K562 (cell line): ENCODE measurements at regions not wholly inside any gene's neighbourhood (a gene's known extent, or its start where the extent isn't known, plus 50 kb on each side); places are given as distances from the start of the nearest gene placed in this dataset.

ENCODE experiments used
- ARID1B ChIP-seq: fragments of 450-650 bp; IDR thresholded peaks from 2 replicates; pipeline ENCODE4 v1.6.1; 2016; ENCODE audit warnings: antibody characterized with exemption, mild to moderate bottlenecking, inconsistent platforms
- ATF7 ChIP-seq: fragments of 450-650 bp; IDR thresholded peaks from 2 replicates; pipeline ENCODE4 v1.7.1; 2014; ENCODE audit warnings: mild to moderate bottlenecking, moderate library complexity
- BRD9 ChIP-seq: fragments of 450-650 bp; IDR thresholded peaks from 2 replicates; pipeline ENCODE4 v1.6.1; 2018; ENCODE audit warnings: low read depth; ENCODE audit not compliant: partially characterized antibody
- CBX2 ChIP-seq: fragments of 200-600 bp; sonication (generic); IDR thresholded peaks from one replicate; pipeline ENCODE4 v1.6.1; 2012; ENCODE audit warnings: mild to moderate bottlenecking, low read length, inconsistent platforms; ENCODE audit not compliant: insufficient read depth, poor library complexity, severe bottlenecking
- EWSR1 ChIP-seq: fragments of 450-650 bp; IDR thresholded peaks from 2 replicates; pipeline ENCODE4 v1.6.1; 2018; ENCODE audit warnings: borderline replicate concordance, mild to moderate bottlenecking, low read depth, moderate library complexity; ENCODE audit not compliant: partially characterized antibody
- FOXK1 ChIP-seq: sonication (generic); formaldehyde crosslinking; IDR thresholded peaks from 2 replicates; pipeline ENCODE4 v1.8.0; 2022; ENCODE audit warnings: missing genetic modification reagents, mild to moderate bottlenecking, borderline replicate concordance
- GABPB2 ChIP-seq: fragments of 250-450 bp; sonication (Bioruptor Pico); conservative IDR thresholded peaks from 2 replicates; pipeline ENCODE4 v1.5.1; 2021; ENCODE audit warnings: mild to moderate bottlenecking
- KDM5B ChIP-seq: fragments of 200-600 bp; sonication (generic); IDR thresholded peaks from 2 replicates; pipeline ENCODE4 v1.6.1; 2012; ENCODE audit warnings: low read depth, mild to moderate bottlenecking, moderate library complexity, low read length, control low read depth, inconsistent platforms; ENCODE audit not compliant: insufficient replicate concordance
- KLF13 ChIP-seq: fragments of 450-650 bp; IDR thresholded peaks from 2 replicates; pipeline ENCODE4 v1.6.1; 2016; ENCODE audit warnings: missing genetic modification characterization, low read depth, mild to moderate bottlenecking, missing compliant biosample characterization, moderate library complexity, borderline replicate concordance
- NFYB ChIP-seq: IDR thresholded peaks from 2 replicates; pipeline ENCODE4 v1.6.1; 2011; ENCODE audit warnings: mild to moderate bottlenecking, moderate library complexity; ENCODE audit not compliant: insufficient read length; ENCODE audit errors: extremely low read depth
- PHTF2 ChIP-seq: fragments of 250-450 bp; sonication (Bioruptor Pico); IDR thresholded peaks from 2 replicates; pipeline ENCODE4 v1.5.0; 2021; ENCODE audit warnings: mild to moderate bottlenecking
- PML ChIP-seq: IDR thresholded peaks from 2 replicates; pipeline ENCODE4 v1.6.1; 2012; ENCODE audit warnings: low read length, inconsistent platforms
- POLR2B ChIP-seq: fragments of 450-650 bp; IDR thresholded peaks from 2 replicates; pipeline ENCODE4 v1.6.1; 2018; ENCODE audit warnings: low read depth; ENCODE audit not compliant: partially characterized antibody
- RB1 ChIP-seq: fragments of 450-650 bp; IDR thresholded peaks from 2 replicates; pipeline ENCODE4 v1.6.1; 2017; ENCODE audit warnings: low read depth, mild to moderate bottlenecking
- TEAD4 ChIP-seq, 2 experiments: sonication (generic) in 1 of 2; formaldehyde crosslinking in 1 of 2; IDR thresholded peaks; 2 replicates each; pipeline versions ENCODE4 v1.6.1 to v1.8.0; 2012 to 2022; ENCODE audit warnings: borderline replicate concordance in 1 of 2, inconsistent platforms in 1 of 2, low read length in 1 of 2, mild to moderate bottlenecking in 1 of 2, missing genetic modification reagents in 1 of 2
- ZNF12 ChIP-seq: sonication (generic); formaldehyde crosslinking; IDR thresholded peaks from 2 replicates; pipeline ENCODE4 v1.4.0; 2020; ENCODE audit warnings: mild to moderate bottlenecking, missing genetic modification reagents
- ZNF140 ChIP-seq: fragments of 250-450 bp; sonication (Bioruptor Pico); IDR thresholded peaks from 2 replicates; pipeline ENCODE4 v1.8.0; 2021; ENCODE audit warnings: moderate library complexity, mild to moderate bottlenecking, inconsistent platforms
- ZNF77 ChIP-seq: fragments of 250-450 bp; sonication (Bioruptor Pico); IDR thresholded peaks from 2 replicates; pipeline ENCODE4 v1.5.0; 2020
- ZNF830 ChIP-seq: fragments of 250-450 bp; sonication (Bioruptor Pico); IDR thresholded peaks from 2 replicates; pipeline ENCODE4 v1.5.0; 2021; ENCODE audit warnings: mild to moderate bottlenecking
- TF ChIP-seq, protein P1 (sequence below): sonication (generic); IDR thresholded peaks from 2 replicates; pipeline ENCODE4 v1.6.1; 2016
- TF ChIP-seq, protein P2 (sequence below): sonication (generic); formaldehyde crosslinking; IDR thresholded peaks from 2 replicates; pipeline ENCODE4 v1.8.0; 2023; ENCODE audit warnings: mild to moderate bottlenecking, missing genetic modification reagents
- TF ChIP-seq, protein P3 (sequence below): fragments of 450-650 bp; IDR thresholded peaks from 2 replicates; pipeline ENCODE4 v1.6.1; 2017; ENCODE audit warnings: antibody characterized with exemption, mild to moderate bottlenecking

DNA sequence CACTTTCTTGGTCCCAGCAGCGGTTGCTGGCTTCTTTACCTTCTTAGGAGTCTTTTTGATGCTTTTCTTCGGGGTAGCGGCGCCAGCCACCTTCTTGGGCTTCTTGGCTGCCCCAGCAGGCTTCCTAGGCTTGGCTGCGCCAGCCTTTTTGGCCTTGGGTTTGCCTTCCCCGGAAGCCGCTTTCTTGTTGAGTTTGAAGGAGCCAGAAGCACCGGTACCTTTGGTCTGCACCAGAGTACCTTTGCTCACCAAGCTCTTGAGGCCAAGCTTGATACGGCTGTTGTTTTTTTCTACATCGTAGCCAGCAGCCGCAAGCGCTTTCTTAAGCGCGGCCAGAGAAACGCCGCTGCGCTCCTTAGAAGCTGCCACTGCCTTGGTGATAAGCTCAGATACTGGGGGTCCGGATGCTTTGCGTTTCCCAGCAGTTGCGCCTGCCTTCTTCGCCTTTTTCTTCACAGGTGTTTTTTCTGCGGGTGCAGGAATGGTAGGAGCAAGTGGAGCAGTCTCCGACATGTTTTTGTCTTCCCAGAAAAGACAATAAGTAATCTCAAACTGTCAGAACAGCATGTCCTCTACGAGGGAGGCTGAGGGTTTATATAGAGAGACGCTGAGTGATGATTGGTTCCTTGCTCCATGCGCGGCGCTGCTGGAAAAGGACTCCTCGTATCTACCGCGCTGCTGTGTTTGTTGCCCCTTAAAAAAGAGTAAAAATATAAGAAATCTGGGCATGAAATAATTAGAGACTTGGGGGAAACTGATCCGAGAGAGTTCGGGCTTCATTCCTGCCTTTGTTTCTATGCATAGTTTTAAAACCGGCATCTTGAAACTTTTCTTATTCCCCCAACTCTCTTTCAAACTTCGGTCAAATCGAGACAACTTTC, 130.3 kb upstream of the BTN3A2 start (continued):
- TF ChIP-seq ARID1B (peak; percentile 53; the same call in 1 of the 2 replicates), RB1 (peak; percentile 29; the same call in 1 of the 2 replicates), BRD9 (no peak), ZNF830 (CRISPR knock-in tag) (no peak), NFYB (peak; percentile 71), ZNF77 (CRISPR knock-in tag) (no peak), FOXK1 (CRISPR knock-in tag) (peak; percentile 64; the same call in 1 of the 2 replicates), PHTF2 (no peak), CBX2 (no peak), GABPB2 (CRISPR knock-in tag) (no peak), POLR2B (peak; percentile 88), TEAD4 (IDR thresholded peaks at IDR 0.05; ENCODE audit: low read length) (peak; percentile 33), TEAD4 (CRISPR knock-in tag; IDR thresholded peaks at IDR 0.05; ENCODE audit: borderline replicate concordance) (no peak), PML (peak; percentile 94), KLF13 (tag) (no peak), ATF7 (peak; percentile 6; the same call in 1 of the 2 replicates), ZNF140 (CRISPR knock-in tag) (no peak), ZNF12 (CRISPR knock-in tag) (0 out of 2 replicates have a peak, but pooled peaks have one; percentile 62), EWSR1 (no peak), KDM5B (peak; percentile 79)
- TF ChIP-seq, protein P1, sequence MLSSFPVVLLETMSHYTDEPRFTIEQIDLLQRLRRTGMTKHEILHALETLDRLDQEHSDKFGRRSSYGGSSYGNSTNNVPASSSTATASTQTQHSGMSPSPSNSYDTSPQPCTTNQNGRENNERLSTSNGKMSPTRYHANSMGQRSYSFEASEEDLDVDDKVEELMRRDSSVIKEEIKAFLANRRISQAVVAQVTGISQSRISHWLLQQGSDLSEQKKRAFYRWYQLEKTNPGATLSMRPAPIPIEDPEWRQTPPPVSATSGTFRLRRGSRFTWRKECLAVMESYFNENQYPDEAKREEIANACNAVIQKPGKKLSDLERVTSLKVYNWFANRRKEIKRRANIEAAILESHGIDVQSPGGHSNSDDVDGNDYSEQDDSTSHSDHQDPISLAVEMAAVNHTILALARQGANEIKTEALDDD: peak; percentile 47; the same call in 1 of the 2 replicates
- TF ChIP-seq, protein P2, sequence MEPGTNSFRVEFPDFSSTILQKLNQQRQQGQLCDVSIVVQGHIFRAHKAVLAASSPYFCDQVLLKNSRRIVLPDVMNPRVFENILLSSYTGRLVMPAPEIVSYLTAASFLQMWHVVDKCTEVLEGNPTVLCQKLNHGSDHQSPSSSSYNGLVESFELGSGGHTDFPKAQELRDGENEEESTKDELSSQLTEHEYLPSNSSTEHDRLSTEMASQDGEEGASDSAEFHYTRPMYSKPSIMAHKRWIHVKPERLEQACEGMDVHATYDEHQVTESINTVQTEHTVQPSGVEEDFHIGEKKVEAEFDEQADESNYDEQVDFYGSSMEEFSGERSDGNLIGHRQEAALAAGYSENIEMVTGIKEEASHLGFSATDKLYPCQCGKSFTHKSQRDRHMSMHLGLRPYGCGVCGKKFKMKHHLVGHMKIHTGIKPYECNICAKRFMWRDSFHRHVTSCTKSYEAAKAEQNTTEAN (CRISPR knock-in tag): peak; percentile 31; the same call in 1 of the 2 replicates
- TF ChIP-seq, protein P3, sequence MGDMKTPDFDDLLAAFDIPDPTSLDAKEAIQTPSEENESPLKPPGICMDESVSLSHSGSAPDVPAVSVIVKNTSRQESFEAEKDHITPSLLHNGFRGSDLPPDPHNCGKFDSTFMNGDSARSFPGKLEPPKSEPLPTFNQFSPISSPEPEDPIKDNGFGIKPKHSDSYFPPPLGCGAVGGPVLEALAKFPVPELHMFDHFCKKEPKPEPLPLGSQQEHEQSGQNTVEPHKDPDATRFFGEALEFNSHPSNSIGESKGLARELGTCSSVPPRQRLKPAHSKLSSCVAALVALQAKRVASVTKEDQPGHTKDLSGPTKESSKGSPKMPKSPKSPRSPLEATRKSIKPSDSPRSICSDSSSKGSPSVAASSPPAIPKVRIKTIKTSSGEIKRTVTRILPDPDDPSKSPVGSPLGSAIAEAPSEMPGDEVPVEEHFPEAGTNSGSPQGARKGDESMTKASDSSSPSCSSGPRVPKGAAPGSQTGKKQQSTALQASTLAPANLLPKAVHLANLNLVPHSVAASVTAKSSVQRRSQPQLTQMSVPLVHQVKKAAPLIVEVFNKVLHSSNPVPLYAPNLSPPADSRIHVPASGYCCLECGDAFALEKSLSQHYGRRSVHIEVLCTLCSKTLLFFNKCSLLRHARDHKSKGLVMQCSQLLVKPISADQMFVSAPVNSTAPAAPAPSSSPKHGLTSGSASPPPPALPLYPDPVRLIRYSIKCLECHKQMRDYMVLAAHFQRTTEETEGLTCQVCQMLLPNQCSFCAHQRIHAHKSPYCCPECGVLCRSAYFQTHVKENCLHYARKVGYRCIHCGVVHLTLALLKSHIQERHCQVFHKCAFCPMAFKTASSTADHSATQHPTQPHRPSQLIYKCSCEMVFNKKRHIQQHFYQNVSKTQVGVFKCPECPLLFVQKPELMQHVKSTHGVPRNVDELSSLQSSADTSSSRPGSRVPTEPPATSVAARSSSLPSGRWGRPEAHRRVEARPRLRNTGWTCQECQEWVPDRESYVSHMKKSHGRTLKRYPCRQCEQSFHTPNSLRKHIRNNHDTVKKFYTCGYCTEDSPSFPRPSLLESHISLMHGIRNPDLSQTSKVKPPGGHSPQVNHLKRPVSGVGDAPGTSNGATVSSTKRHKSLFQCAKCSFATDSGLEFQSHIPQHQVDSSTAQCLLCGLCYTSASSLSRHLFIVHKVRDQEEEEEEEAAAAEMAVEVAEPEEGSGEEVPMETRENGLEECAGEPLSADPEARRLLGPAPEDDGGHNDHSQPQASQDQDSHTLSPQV: peak; percentile 40; the same call in 1 of the 2 replicates
